Ishikawa (cell line): ENCODE measurements at regions not wholly inside any gene's neighbourhood (a gene's known extent, or its start where the extent isn't known, plus 50 kb on each side); places are given as distances from the start of the nearest gene placed in this dataset.

ENCODE experiments used
- CEBPB ChIP-seq: IDR thresholded peaks from 2 replicates; pipeline ENCODE4 v1.6.1; 2012
- CREB1 ChIP-seq: IDR thresholded peaks from 2 replicates; pipeline ENCODE4 v1.6.1; 2012; ENCODE audit warnings: low read depth
- EP300 ChIP-seq: IDR thresholded peaks from 2 replicates; pipeline ENCODE4 v1.6.1; 2012; ENCODE audit warnings: borderline replicate concordance
- FOXM1 ChIP-seq: IDR thresholded peaks from 2 replicates; pipeline ENCODE4 v1.6.1; 2012; ENCODE audit warnings: low read depth, borderline replicate concordance
- RAD21 ChIP-seq: IDR thresholded peaks from 2 replicates; pipeline ENCODE4 v1.6.1; 2012; ENCODE audit warnings: low read depth
- TAF1 ChIP-seq: IDR thresholded peaks from 2 replicates; pipeline ENCODE4 v1.6.1; 2012; ENCODE audit warnings: low read depth, mild to moderate bottlenecking
- TEAD4 ChIP-seq: IDR thresholded peaks from 2 replicates; pipeline ENCODE4 v1.6.1; 2012
- USF1 ChIP-seq: IDR thresholded peaks from 2 replicates; pipeline ENCODE4 v1.6.1; 2012
- YY1 ChIP-seq: IDR thresholded peaks from 2 replicates; pipeline ENCODE4 v1.6.1; 2012; ENCODE audit warnings: low read depth
- ZBTB7A ChIP-seq: IDR thresholded peaks from 2 replicates; pipeline ENCODE4 v1.6.1; 2012; ENCODE audit warnings: low read depth
- TF ChIP-seq, protein P1 (sequence below): IDR thresholded peaks from 2 replicates; pipeline ENCODE4 v1.6.1; 2012; ENCODE audit warnings: low read depth, mild to moderate bottlenecking
- TF ChIP-seq, protein P2 (sequence below): IDR thresholded peaks from 2 replicates; pipeline ENCODE4 v1.6.1; 2012

- TF ChIP-seq YY1 (no peak), CEBPB (no peak), EP300 (no peak), CREB1 (no peak), RAD21 (no peak), TAF1 (no peak), ZBTB7A (no peak), USF1 (no peak), TEAD4 (no peak), FOXM1 (no peak)
- TF ChIP-seq, protein P1, sequence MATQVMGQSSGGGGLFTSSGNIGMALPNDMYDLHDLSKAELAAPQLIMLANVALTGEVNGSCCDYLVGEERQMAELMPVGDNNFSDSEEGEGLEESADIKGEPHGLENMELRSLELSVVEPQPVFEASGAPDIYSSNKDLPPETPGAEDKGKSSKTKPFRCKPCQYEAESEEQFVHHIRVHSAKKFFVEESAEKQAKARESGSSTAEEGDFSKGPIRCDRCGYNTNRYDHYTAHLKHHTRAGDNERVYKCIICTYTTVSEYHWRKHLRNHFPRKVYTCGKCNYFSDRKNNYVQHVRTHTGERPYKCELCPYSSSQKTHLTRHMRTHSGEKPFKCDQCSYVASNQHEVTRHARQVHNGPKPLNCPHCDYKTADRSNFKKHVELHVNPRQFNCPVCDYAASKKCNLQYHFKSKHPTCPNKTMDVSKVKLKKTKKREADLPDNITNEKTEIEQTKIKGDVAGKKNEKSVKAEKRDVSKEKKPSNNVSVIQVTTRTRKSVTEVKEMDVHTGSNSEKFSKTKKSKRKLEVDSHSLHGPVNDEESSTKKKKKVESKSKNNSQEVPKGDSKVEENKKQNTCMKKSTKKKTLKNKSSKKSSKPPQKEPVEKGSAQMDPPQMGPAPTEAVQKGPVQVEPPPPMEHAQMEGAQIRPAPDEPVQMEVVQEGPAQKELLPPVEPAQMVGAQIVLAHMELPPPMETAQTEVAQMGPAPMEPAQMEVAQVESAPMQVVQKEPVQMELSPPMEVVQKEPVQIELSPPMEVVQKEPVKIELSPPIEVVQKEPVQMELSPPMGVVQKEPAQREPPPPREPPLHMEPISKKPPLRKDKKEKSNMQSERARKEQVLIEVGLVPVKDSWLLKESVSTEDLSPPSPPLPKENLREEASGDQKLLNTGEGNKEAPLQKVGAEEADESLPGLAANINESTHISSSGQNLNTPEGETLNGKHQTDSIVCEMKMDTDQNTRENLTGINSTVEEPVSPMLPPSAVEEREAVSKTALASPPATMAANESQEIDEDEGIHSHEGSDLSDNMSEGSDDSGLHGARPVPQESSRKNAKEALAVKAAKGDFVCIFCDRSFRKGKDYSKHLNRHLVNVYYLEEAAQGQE, result no peak
- TF ChIP-seq, protein P2, sequence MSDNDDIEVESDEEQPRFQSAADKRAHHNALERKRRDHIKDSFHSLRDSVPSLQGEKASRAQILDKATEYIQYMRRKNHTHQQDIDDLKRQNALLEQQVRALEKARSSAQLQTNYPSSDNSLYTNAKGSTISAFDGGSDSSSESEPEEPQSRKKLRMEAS, result no peak
Measured at GRCh38 chr7:123338688-123339087, 138.9 kb upstream of the SLC13A1 start.
